ENCODE measurements at regions not wholly inside any gene's neighbourhood (a gene's known extent, or its start where the extent isn't known, plus 50 kb on each side); places are given as distances from the start of the nearest gene placed in this dataset.

DNA sequence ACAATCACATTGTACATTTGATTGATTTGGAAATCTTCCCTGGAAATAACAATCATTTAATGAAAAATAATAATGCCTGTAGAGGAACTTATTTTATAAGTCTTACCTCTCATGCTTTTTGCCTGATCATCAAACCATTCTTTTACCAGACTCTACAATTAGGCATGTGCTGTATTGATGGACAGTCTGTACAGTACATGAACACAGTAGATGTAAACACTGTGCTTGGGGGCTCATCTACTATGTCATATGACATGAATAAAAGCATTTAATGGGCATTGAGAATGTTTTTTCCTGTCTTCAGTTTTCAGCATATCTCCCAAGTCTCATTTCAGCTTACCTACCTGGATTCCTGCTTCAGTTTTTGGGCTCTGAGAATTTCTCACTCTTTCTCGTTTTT is 1070.9 kb downstream of the STIM2 start:
- TF ChIP-seq EZH2 (IDR thresholded peaks at IDR 0.05; ENCODE audit: insufficient read depth, poor library complexity, severe bottlenecking) (no peak), EZH2phosphoT487 (IDR thresholded peaks at IDR 0.05; ENCODE audit: insufficient read depth, low read depth) (no peak)
